B cell (primary cell): ENCODE measurements at regions not wholly inside any gene's neighbourhood (a gene's known extent, or its start where the extent isn't known, plus 50 kb on each side); places are given as distances from the start of the nearest gene placed in this dataset.

Experiments used
- ATAC-seq: fragments of 200-7000 bp; cut with Tn5 transposase; one replicate; pipeline ENCODE4 v1.10.0; 2021; ENCODE audit warnings: low read depth, mild to moderate bottlenecking, moderate number of reproducible peaks, moderate library complexity
- CTCF ChIA-PET: fragments of 350-600 bp; sonication (Branson Sonifier 250); formaldehyde crosslinking; loops from one replicate; lab custom pipeline; 2021; ENCODE audit warnings: antibody characterized with exemption, inconsistent platforms; lab: Charles Lee
- POLR2A ChIA-PET: fragments of 350-600 bp; sonication (Branson Sonifier 250); formaldehyde crosslinking; loops from one replicate; lab custom pipeline; 2021; ENCODE audit warnings: antibody characterized with exemption; lab: Charles Lee
- DNase-seq: peaks from one replicate; pipeline ENCODE4 v3.0.0; 2013
- H2AFZ ChIP-seq: 2 replicates; pipeline ENCODE4 v1.6.1; 2012; ENCODE audit warnings: mild to moderate bottlenecking, low read depth, low read length; ENCODE audit not compliant: insufficient read depth, poor library complexity, severe bottlenecking
- H3K27ac ChIP-seq, 2 donors: 1 replicate in 1 of 2; 2 replicates in 1 of 2; pipeline ENCODE4 v1.5.1; 2012 to 2013; ENCODE audit warnings: low read length in 2 of 2, mild to moderate bottlenecking in 2 of 2, moderate library complexity in 1 of 2
- H3K27me3 ChIP-seq, 4 experiments: fragments of 200-600 bp in 1 of 4; sonication (generic) in 1 of 4; replicated peaks in 1 of 4; 1 replicate in 2 of 4; 2 replicates in 2 of 4; pipeline versions ENCODE4 v1.6.1 to v1.7.0; 2013 to 2016; ENCODE audit warnings: low read length in 3 of 4, mild to moderate bottlenecking in 2 of 4, mixed read lengths in 1 of 4, moderate library complexity in 1 of 4; ENCODE audit not compliant: insufficient read depth in 4 of 4, control insufficient read depth in 3 of 4; ENCODE audit errors: control extremely low read depth in 1 of 4
- H3K36me3 ChIP-seq, 2 experiments: replicated peaks in 1 of 2; 1 replicate in 1 of 2; 2 replicates in 1 of 2; pipeline versions ENCODE4 v1.6.1 to v1.7.1; 2013; ENCODE audit warnings: low read length in 1 of 2; ENCODE audit not compliant: insufficient read depth in 2 of 2, control insufficient read depth in 1 of 2; ENCODE audit errors: control extremely low read depth in 1 of 2, extremely low read depth in 1 of 2
- H3K4me1 ChIP-seq, 2 donors: fragments of 200-600 bp in 1 of 2; sonication (generic) in 1 of 2; 1 replicate in 1 of 2; 2 replicates in 1 of 2; pipeline versions ENCODE4 v1.5.1 to v1.6.1; 2013 to 2017; ENCODE audit warnings: low read length in 2 of 2; ENCODE audit not compliant: control insufficient read depth in 2 of 2, insufficient read depth in 2 of 2
- H3K4me2 ChIP-seq: replicated peaks from 2 replicates; pipeline ENCODE3; 2012; ENCODE audit warnings: mild to moderate bottlenecking, low read depth, low read length; ENCODE audit not compliant: poor library complexity, severe bottlenecking
- H3K4me3 ChIP-seq, 5 experiments: fragments of 200-600 bp in 1 of 5; sonication (generic) in 1 of 5; 1 replicate in 3 of 5; 2 replicates in 2 of 5; pipeline versions ENCODE4 v1.5.1 to v1.7.0; 2011 to 2016; ENCODE audit warnings: low read length in 4 of 5, mild to moderate bottlenecking in 4 of 5, low read depth in 2 of 5, control low read depth in 1 of 5, moderate library complexity in 1 of 5; ENCODE audit not compliant: insufficient read depth in 1 of 5; ENCODE audit errors: control extremely low read depth in 1 of 5, extremely low read depth in 1 of 5
- H3K79me2 ChIP-seq: fragments of 200-600 bp; sonication (generic); one replicate; pipeline ENCODE4 v1.6.0; 2016; ENCODE audit warnings: low read length; ENCODE audit not compliant: control insufficient read depth, insufficient read depth
- H3K9ac ChIP-seq: fragments of 200-600 bp; sonication (generic); 2 replicates; pipeline ENCODE4 v1.6.1; 2017; ENCODE audit warnings: mild to moderate bottlenecking, low read length, moderate library complexity
- H3K9me3 ChIP-seq, 3 donors: one replicate each; pipeline versions ENCODE4 v1.6.1 to v1.7.1; 2013; ENCODE audit warnings: low read length in 2 of 3; ENCODE audit not compliant: control insufficient read depth in 2 of 3, insufficient read depth in 1 of 3; ENCODE audit errors: control extremely low read depth in 1 of 3
- H4K20me1 ChIP-seq: 2 replicates; pipeline ENCODE4 v1.6.0; 2012; ENCODE audit warnings: mild to moderate bottlenecking, low read length; ENCODE audit not compliant: insufficient read depth, control insufficient read depth, poor library complexity, severe bottlenecking
- H3K27ac Mint-ChIP-seq: one replicate; pipeline ENCODE4 v1.8.0; 2021; ENCODE audit warnings: mixed read lengths
- H3K27me3 Mint-ChIP-seq: one replicate; pipeline ENCODE4 v1.8.0; 2021; ENCODE audit warnings: mixed read lengths
- H3K4me1 Mint-ChIP-seq: one replicate; pipeline ENCODE4 v1.8.0; 2021; ENCODE audit warnings: mixed read lengths
- H3K4me3 Mint-ChIP-seq: one replicate; pipeline ENCODE4 v1.8.0; 2021; ENCODE audit warnings: mixed read lengths
- H3K9me3 Mint-ChIP-seq: one replicate; pipeline ENCODE4 v1.8.0; 2022; ENCODE audit warnings: mixed read lengths; ENCODE audit not compliant: insufficient read depth
- CTCF ChIP-seq: fragments of 200-600 bp; IDR thresholded peaks from one replicate; pipeline ENCODE4 v1.8.0; 2022; ENCODE audit warnings: antibody characterized with exemption, mild to moderate bottlenecking
- EZH2 ChIP-seq: IDR thresholded peaks from 2 replicates; pipeline ENCODE4 v1.6.1; 2012; ENCODE audit warnings: borderline replicate concordance, low read depth, mild to moderate bottlenecking, moderate library complexity, low read length; ENCODE audit not compliant: insufficient read depth, poor library complexity, severe bottlenecking
- WGBS: methylation state at CpG from one replicate; pipeline ENCODE4 v1.1.5; 2013; ENCODE audit warnings: missing lambda C conversion rate; ENCODE audit not compliant: insufficient coverage; 5-methylcytosine and 5-hydroxymethylcytosine counted together
- intact Hi-C: fragments of 100-400 bp; cut with micrococcal nuclease; formaldehyde crosslinking; loops from one replicate; pipeline ENCODE4 v1.10.0; 2022

DNA sequence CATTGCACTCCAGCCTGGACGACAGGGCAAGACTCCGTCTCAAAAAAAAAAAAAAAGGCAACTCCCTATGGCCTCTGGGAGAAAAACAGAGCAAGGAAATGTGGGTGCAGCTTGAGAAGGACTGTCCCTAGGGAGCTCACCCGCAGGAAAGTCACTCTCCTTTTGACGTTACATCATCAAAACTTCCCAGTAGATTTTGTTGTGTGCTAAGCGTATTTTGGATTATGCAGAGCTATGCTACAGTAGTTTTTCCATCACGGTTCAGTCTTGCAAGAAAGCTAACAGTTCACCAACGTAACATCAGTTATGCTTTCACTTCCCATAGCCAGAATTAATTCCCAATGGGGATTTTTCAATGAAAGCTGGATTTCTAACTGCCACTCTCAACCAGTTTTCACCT, 138.8 kb downstream of the HSD17B3 start:
- no peak for ATAC-seq
- H3K27me3 ChIP-seq: no peaks in the 10 kb centered on the region
- H4K20me1 ChIP-seq: no peaks in the 10 kb centered on the region
- no peak overlapping the region for H3K4me2 ChIP-seq
- intact Hi-C loops: no loop called here
- H3K9me3 ChIP-seq: peaks cover 0 to 21% (median 0%) of the 10 kb centered on the region in 3 donors
- Mint-ChIP-seq H3K27me3 (no peaks in the 10 kb centered on the region), H3K4me3 (no peak overlapping the region), H3K4me1 (peaks cover 4% of the 10 kb centered on the region), H3K9me3 (no peaks in the 10 kb centered on the region), H3K27ac (no peak overlapping the region)
- no peaks in the 10 kb centered on the region for H3K4me1 ChIP-seq
- no peaks in the 10 kb centered on the region for H3K79me2 ChIP-seq
- ChIA-PET POLR2A (no interaction called here), CTCF (interaction anchor here (0.7 kb wide), 1 partner anchor 356 kb away, joined by 3 read pairs; no protein-coding TSS in a partner anchor)
- DNase-seq: no peak
- TF ChIP-seq EZH2: no peak
- H3K4me3 ChIP-seq: no peak overlapping the region
- no peak overlapping the region for H3K9ac ChIP-seq
- no peak overlapping the region for H3K27ac ChIP-seq
- H3K36me3 ChIP-seq: no peaks in the 10 kb centered on the region
- WGBS: no CpG with 5 or more reads among the region's 7 CpGs
- no peak overlapping the region for H2AFZ ChIP-seq

DNA sequence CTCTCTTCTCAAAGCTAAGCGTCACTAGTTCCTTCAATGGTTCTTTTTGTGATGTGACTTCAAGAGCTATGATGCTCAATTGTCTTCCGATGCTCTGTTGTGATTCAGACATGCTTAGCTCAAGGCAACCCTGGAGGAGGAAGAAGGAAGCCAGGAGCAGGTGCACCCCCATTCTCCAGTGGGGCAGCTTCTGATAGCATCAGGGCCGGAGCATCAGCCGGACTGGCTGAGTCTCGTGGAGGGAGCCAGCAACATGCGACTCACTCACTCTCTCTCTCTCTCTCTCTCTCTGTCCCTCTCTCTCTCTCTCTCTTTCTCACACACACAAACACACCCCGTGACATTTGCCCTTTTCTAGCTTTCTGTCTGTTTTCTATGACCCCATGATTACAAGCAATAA, 140.2 kb downstream of the HSD17B3 start:
- no peak overlapping the region for H3K4me3 Mint-ChIP-seq
- Histone ChIP-seq H3K9ac (no peak overlapping the region), H3K79me2 (no peaks in the 10 kb centered on the region), H2AFZ (no peak overlapping the region), H3K36me3 (no peaks in the 10 kb centered on the region), H3K4me1 (no peaks in the 10 kb centered on the region), H3K4me2 (no peak overlapping the region), H3K27me3 (no peaks in the 10 kb centered on the region), H4K20me1 (no peaks in the 10 kb centered on the region), H3K9me3 (peaks cover 0 to 17% (median 0%) of the 10 kb centered on the region in 3 donors), H3K4me3 (no peak overlapping the region), H3K27ac (no peak overlapping the region)
- H3K9me3 Mint-ChIP-seq: no peaks in the 10 kb centered on the region
- intact Hi-C loops: no loop called here
- WGBS: 73% methylated on average over 6 of the region's 7 CpGs
- POLR2A ChIA-PET: interaction anchor here (0.7 kb wide), 1 partner anchor 469 kb away, joined by 3 read pairs; no protein-coding TSS in a partner anchor
- CTCF ChIA-PET: no interaction called here
- H3K27ac Mint-ChIP-seq: no peak overlapping the region
- no peak for DNase-seq
- peaks cover 4% of the 10 kb centered on the region for H3K4me1 Mint-ChIP-seq
- H3K27me3 Mint-ChIP-seq: peaks cover 9% of the 10 kb centered on the region
- no peak for ATAC-seq
- TF ChIP-seq EZH2: no peak
- no peak for TF ChIP-seq CTCF
